GM18907 (cell line): ENCODE measurements at regions not wholly inside any gene's neighbourhood (a gene's known extent, or its start where the extent isn't known, plus 50 kb on each side); places are given as distances from the start of the nearest gene placed in this dataset.
A peak's percentile ranks its signal among the peaks of the same experiment; 100 is the strongest.
"Not testable (repeated sequence)": the region's sequence is repeated elsewhere in the genome, so short reads cannot be mapped to it uniquely, and the experiment has no call there.

Source experiments
- ATAC-seq: cut with Tn5 transposase; IDR thresholded peaks from one replicate; pipeline ENCODE4 v1.9.1; 2021; ENCODE audit warnings: mild to moderate bottlenecking, moderate library complexity; ENCODE audit not compliant: unreplicated experiment

GRCh38 chr5:17120209-17120608 lies 97.2 kb upstream of the BASP1 start:
- no peak for ATAC-seq

GRCh38 chr5:17121776-17122175 lies 95.7 kb upstream of the BASP1 start:
- no peak for ATAC-seq

- ATAC-seq: no peak
Observed at GRCh38 chr5:17123010-17123409, 94.4 kb upstream of the BASP1 start.

- ATAC-seq: not testable (repeated sequence)
Observed at GRCh38 chr5:17123773-17124172, 93.7 kb upstream of the BASP1 start.

GRCh38 chr5:17127743-17128231 lies 89.6 kb upstream of the BASP1 start:
- ATAC-seq: no peak

- ATAC-seq: no peak
Observed at GRCh38 chr5:17129093-17129849, 88.2 kb upstream of the BASP1 start.

- not testable (repeated sequence) for ATAC-seq
Observed at GRCh38 chr5:17130302-17130701, 87.1 kb upstream of the BASP1 start.

- peak; percentile 72 for ATAC-seq
Observed at GRCh38 chr5:17132444-17133083, 84.9 kb upstream of the BASP1 start.

GRCh38 chr5:17135050-17135449 lies 82.4 kb upstream of the BASP1 start:
- no peak for ATAC-seq

- ATAC-seq: no peak
Observed at GRCh38 chr5:17143335-17143734, 74.1 kb upstream of the BASP1 start.

- ATAC-seq: no peak
Observed at GRCh38 chr5:17146280-17146841, 71.1 kb upstream of the BASP1 start.

- ATAC-seq: no peak
Observed at GRCh38 chr5:17147170-17147569, 70.3 kb upstream of the BASP1 start.

GRCh38 chr5:17147617-17148016 lies 69.8 kb upstream of the BASP1 start:
- ATAC-seq: no peak

GRCh38 chr5:17148481-17148880 lies 69.0 kb upstream of the BASP1 start:
- no peak for ATAC-seq

- no peak for ATAC-seq
Observed at GRCh38 chr5:17149786-17150185, 67.6 kb upstream of the BASP1 start.

GRCh38 chr5:17150531-17150930 lies 66.9 kb upstream of the BASP1 start:
- no peak for ATAC-seq

GRCh38 chr5:17151686-17152085 lies 65.7 kb upstream of the BASP1 start:
- ATAC-seq: no peak

- no peak for ATAC-seq
Observed at GRCh38 chr5:17154211-17154996, 63.0 kb upstream of the BASP1 start.

- ATAC-seq: no peak
Observed at GRCh38 chr5:17156463-17156862, 61.0 kb upstream of the BASP1 start.

GRCh38 chr5:17157294-17157693 lies 60.1 kb upstream of the BASP1 start:
- no peak for ATAC-seq

GRCh38 chr5:17157916-17158529 lies 59.4 kb upstream of the BASP1 start:
- no peak for ATAC-seq
